ENCODE measurements at regions not wholly inside any gene's neighbourhood (a gene's known extent, or its start where the extent isn't known, plus 50 kb on each side); places are given as distances from the start of the nearest gene placed in this dataset.

DNA sequence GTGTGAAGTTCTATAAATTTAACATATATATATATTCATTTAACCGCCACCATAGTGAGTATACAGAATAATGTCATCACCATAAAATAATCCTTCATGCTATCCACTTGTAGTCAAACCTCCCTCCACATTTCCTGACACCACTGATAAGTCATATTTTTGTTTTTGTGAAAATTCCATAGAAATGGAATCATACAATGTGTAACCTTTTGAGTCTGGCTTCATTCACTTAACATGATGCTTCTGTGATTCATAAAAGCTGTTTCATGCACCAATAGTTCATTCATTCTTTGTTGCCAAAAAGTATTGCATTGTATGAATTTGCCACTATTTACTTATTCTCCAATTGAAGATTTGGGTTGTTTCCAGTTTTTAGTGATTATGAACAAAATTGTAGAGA is 497.5 kb upstream of the PCDH20 start:
- H3K36me3 ChIP-seq = no peaks in the 10 kb centered on the region
- no peak for DNase-seq (ENCODE audit: low spot score in 2 of 2)

DNA sequence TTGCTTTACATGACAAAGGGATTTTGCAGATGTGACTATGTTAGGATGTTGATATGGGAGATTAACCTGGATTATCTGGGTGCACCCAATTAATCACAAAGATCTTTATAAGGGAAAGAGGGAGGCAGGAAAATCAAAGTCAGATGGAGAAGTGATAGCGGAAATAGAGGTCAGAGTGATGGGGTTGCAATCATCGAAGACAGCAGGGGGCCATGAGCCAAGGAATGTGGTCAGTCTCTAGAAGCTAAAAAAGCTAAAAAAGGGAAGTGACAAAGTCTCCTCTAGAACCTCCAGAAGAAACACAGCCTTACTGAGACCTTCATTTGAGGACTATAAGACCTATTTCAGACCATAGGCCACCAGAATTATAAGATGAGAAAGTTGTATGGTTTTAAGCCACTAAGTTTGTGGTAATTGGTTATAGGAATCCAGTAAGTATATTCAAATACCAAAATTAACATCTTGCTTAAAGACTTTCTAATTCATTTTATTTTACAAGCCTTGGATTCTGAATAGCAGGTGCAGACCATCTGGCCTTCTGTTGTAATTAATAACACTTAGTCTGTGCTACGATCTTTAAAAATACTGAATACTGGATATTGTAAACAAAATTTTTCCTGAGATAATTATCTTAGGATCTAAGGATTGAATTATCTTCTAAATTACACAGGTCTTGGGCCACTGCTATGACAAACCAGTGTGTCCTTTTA is 493.4 kb upstream of the PCDH20 start:
- H3K9me3 ChIP-seq = no peaks in the 10 kb centered on the region
- H3K4me3 ChIP-seq = no peak overlapping the region
- DNase-seq (ENCODE audit: low spot score in 2 of 2) = no peak
- no peaks in the 10 kb centered on the region for H3K4me1 ChIP-seq
- no peaks in the 10 kb centered on the region for H3K36me3 ChIP-seq
- TF ChIP-seq POLR2AphosphoS5 (IDR thresholded peaks at IDR 0.05) (no peak), POLR2A (IDR thresholded peaks at IDR 0.05) (no peak), EP300 (IDR thresholded peaks at IDR 0.05) (no peak)
- TF ChIP-seq, protein P1, sequence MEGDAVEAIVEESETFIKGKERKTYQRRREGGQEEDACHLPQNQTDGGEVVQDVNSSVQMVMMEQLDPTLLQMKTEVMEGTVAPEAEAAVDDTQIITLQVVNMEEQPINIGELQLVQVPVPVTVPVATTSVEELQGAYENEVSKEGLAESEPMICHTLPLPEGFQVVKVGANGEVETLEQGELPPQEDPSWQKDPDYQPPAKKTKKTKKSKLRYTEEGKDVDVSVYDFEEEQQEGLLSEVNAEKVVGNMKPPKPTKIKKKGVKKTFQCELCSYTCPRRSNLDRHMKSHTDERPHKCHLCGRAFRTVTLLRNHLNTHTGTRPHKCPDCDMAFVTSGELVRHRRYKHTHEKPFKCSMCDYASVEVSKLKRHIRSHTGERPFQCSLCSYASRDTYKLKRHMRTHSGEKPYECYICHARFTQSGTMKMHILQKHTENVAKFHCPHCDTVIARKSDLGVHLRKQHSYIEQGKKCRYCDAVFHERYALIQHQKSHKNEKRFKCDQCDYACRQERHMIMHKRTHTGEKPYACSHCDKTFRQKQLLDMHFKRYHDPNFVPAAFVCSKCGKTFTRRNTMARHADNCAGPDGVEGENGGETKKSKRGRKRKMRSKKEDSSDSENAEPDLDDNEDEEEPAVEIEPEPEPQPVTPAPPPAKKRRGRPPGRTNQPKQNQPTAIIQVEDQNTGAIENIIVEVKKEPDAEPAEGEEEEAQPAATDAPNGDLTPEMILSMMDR (IDR thresholded peaks at IDR 0.05) = no peak
- no peak overlapping the region for H3K27ac ChIP-seq
- H3K27me3 ChIP-seq = no peaks in the 10 kb centered on the region
- 71% methylated on average over 3 of the region's 3 CpGs for WGBS

More for the DNA sequence above, 497.5 kb upstream of the PCDH20 start:
- no peaks in the 10 kb centered on the region for H3K4me1 ChIP-seq
- no peak overlapping the region for H3K4me3 ChIP-seq
- TF ChIP-seq POLR2AphosphoS5 (IDR thresholded peaks at IDR 0.05) (no peak), EP300 (IDR thresholded peaks at IDR 0.05) (no peak), POLR2A (IDR thresholded peaks at IDR 0.05) (no peak)
- TF ChIP-seq, protein P1 (IDR thresholded peaks at IDR 0.05) = no peak
- no peaks in the 10 kb centered on the region for H3K9me3 ChIP-seq
- H3K27me3 ChIP-seq = no peaks in the 10 kb centered on the region
- WGBS = 80% methylated on average over 1 of the region's 1 CpG
- H3K27ac ChIP-seq = no peak overlapping the region

DNA sequence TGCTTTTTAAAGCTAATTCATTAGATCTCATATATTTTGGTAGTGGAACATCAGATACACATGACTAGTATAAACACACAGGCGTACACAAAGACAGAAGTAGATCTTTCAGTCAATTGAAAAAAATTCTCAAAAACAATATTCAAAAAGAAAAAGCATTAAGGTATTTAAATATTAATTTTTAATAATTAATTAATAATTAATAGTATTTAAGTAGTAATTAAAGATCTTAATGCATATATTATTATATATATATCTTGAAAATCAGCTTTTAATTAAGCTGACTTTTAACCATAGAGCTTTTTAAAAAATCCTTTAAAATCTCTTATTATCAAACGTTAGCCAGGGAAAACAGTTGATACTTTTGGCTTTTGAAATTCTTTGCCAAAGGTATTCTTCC is 489.4 kb upstream of the PCDH20 start:
- no peaks in the 10 kb centered on the region for H3K27me3 ChIP-seq
- H3K4me1 ChIP-seq = no peaks in the 10 kb centered on the region
- H3K36me3 ChIP-seq = no peaks in the 10 kb centered on the region
- H3K9me3 ChIP-seq = no peaks in the 10 kb centered on the region
- H3K27ac ChIP-seq = no peak overlapping the region
- no peak for DNase-seq (ENCODE audit: low spot score in 2 of 2)
- TF ChIP-seq POLR2AphosphoS5 (IDR thresholded peaks at IDR 0.05) (no peak), EP300 (IDR thresholded peaks at IDR 0.05) (no peak)
- WGBS = 89% methylated on average over 2 of the region's 2 CpGs
- no peak overlapping the region for H3K4me3 ChIP-seq

DNA sequence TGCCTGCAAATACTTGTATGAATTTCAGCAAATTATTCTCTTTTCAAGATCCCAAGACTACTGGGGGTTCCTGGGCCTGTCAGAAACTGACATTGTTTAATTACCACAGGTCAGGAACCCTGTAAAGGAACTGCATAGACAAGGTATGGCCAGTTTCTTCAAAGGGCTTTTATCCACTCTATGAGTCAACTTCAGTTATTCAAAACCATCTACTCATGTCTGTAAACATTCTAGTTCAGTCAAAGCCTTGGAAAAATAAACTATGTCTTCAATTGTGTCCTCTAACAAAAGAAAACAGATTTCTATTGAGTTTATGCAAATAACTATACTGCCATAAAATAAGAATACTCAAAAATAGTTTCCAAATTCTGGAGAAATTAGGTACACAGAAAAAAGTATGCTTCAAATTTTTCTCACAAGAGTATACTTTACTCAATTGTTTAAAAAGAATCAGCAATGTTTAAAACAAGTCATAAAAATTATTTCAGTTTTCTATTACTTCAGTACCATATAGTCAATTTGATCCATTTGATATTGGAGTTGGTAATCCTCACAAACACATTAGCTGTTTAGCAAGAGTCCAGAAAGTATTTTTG is 486.4 kb upstream of the PCDH20 start:
- H3K36me3 ChIP-seq = no peaks in the 10 kb centered on the region
- no peaks in the 10 kb centered on the region for H3K9me3 ChIP-seq
- H3K4me1 ChIP-seq = no peaks in the 10 kb centered on the region
- TF ChIP-seq POLR2AphosphoS5 (IDR thresholded peaks at IDR 0.05) (no peak), POLR2A (IDR thresholded peaks at IDR 0.05) (no peak)
- H3K27ac ChIP-seq = no peak overlapping the region
- H3K4me3 ChIP-seq = no peak overlapping the region
- no peaks in the 10 kb centered on the region for H3K27me3 ChIP-seq
- no peak for DNase-seq (ENCODE audit: low spot score in 2 of 2)

DNA sequence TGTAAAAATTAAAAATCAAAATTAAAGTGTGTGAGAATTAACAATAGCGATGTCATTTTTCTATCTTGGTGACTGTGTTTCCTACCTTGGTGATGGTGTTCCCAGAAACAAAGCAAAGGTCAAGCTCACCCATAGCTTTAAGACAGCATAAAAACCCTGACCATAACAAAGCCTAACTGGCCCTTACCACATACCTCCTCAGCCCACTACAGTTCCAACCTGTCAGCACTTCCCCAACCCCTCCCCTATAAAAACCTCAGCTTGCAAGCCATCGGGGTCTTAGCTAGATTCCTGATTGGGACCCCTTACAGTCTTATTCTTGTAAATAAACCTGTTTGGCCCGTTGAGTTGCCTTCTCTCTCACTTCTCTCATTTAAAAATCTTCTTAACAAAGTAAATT is 484.4 kb upstream of the PCDH20 start:
- Histone ChIP-seq H3K36me3 (no peaks in the 10 kb centered on the region), H3K4me1 (no peaks in the 10 kb centered on the region), H3K27me3 (no peaks in the 10 kb centered on the region), H3K9me3 (no peaks in the 10 kb centered on the region), H3K4me3 (no peak overlapping the region), H3K27ac (no peak overlapping the region)
- DNase-seq (ENCODE audit: low spot score in 2 of 2) = no peak
- WGBS = 44% methylated on average over 3 of the region's 3 CpGs
- no peak for TF ChIP-seq POLR2A (IDR thresholded peaks at IDR 0.05)
- no peak for TF ChIP-seq EP300 (IDR thresholded peaks at IDR 0.05)
- TF ChIP-seq POLR2AphosphoS5 (IDR thresholded peaks at IDR 0.05) = no peak
- TF ChIP-seq, protein P1 (IDR thresholded peaks at IDR 0.05) = no peak

DNA sequence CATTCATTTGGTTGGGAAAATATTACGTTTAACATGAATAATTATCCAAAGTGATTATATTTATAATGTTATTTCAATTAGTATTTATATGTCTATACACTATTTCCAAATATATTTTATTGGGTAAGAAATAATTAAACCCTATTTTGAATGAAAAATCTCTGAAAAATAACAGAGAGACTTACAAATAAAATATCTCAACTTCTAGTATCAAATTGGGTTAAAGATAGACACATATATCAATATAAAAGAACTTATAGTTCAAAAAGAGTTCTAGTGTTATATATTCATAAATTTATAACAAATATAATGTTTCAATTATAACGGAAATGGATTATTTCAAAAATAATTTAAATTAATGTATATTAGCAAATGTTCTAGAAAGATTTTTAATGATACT is 482.6 kb upstream of the PCDH20 start:
- TF ChIP-seq POLR2A (IDR thresholded peaks at IDR 0.05) (no peak), EP300 (IDR thresholded peaks at IDR 0.05) (no peak), POLR2AphosphoS5 (IDR thresholded peaks at IDR 0.05) (no peak)
- TF ChIP-seq, protein P1 (IDR thresholded peaks at IDR 0.05) = no peak
- Histone ChIP-seq H3K27me3 (no peaks in the 10 kb centered on the region), H3K36me3 (no peaks in the 10 kb centered on the region), H3K4me1 (no peaks in the 10 kb centered on the region), H3K9me3 (no peaks in the 10 kb centered on the region), H3K27ac (no peak overlapping the region), H3K4me3 (no peak overlapping the region)
- 85% methylated on average over 2 of the region's 2 CpGs for WGBS
- no peak for DNase-seq (ENCODE audit: low spot score in 2 of 2)

All from suprapubic skin (tissue), 4 donors.